22Rv1 (cell line): ENCODE measurements at regions not wholly inside any gene's neighbourhood (a gene's known extent, or its start where the extent isn't known, plus 50 kb on each side); places are given as distances from the start of the nearest gene placed in this dataset.

Experiments used
- H3K27ac ChIP-seq: fragments of 450-650 bp; 2 replicates; pipeline ENCODE4 v1.5.1; 2017
- ZFX ChIP-seq: fragments of 450-650 bp; IDR thresholded peaks from 2 replicates; pipeline ENCODE4 v1.6.1; 2017; ENCODE audit warnings: antibody characterized with exemption, borderline replicate concordance
- TF ChIP-seq, protein P1 (sequence below): fragments of 450-650 bp; IDR thresholded peaks from 2 replicates; pipeline ENCODE4 v1.5.1; 2017; ENCODE audit warnings: mild to moderate bottlenecking

DNA sequence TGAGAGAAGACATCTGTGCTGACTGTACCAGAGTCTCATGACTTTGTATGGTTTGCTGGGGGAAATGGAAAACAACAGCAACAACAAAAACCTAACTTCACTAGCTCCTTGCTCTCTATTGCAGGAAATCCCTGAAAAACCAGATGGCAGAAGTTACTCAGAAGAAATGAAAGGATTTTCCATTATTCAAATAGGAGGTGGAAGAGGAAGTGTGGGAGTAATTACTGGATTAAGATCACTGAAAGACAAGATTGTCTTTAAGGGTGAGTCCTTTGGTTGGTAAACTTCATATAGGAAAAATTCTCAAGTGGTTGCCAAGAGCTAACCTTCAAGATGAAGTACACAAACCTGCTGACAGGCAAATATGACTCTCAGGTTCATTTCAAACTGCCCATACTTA is 391.9 kb upstream of the ATP2B1 start:
- H3K27ac ChIP-seq, result no peak overlapping the region

DNA sequence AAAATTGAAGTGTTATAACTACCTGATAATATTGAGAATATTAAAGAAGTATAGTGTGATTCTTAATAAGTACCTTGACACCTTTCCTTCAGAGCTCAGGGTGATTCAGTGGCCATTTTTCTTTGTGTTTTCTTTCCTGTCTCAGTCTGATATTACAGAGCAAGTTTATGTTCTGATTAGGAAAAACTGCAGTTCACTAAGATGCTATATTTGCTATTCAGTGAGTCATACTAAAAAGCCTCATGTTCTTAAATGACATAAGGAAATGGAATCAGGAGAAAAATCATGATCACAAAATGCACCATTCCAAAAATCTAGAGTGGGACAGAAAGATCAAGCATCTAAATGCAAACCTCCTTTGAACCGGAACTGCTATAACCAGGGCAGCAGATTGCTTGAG is 390.6 kb upstream of the ATP2B1 start:
- TF ChIP-seq ZFX, result no peak
- TF ChIP-seq, protein P1, sequence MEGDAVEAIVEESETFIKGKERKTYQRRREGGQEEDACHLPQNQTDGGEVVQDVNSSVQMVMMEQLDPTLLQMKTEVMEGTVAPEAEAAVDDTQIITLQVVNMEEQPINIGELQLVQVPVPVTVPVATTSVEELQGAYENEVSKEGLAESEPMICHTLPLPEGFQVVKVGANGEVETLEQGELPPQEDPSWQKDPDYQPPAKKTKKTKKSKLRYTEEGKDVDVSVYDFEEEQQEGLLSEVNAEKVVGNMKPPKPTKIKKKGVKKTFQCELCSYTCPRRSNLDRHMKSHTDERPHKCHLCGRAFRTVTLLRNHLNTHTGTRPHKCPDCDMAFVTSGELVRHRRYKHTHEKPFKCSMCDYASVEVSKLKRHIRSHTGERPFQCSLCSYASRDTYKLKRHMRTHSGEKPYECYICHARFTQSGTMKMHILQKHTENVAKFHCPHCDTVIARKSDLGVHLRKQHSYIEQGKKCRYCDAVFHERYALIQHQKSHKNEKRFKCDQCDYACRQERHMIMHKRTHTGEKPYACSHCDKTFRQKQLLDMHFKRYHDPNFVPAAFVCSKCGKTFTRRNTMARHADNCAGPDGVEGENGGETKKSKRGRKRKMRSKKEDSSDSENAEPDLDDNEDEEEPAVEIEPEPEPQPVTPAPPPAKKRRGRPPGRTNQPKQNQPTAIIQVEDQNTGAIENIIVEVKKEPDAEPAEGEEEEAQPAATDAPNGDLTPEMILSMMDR, result no peak
- H3K27ac ChIP-seq, result no peak overlapping the region

More for the DNA sequence above, 391.9 kb upstream of the ATP2B1 start:
- TF ChIP-seq, protein P1, result no peak
- TF ChIP-seq ZFX, result no peak

DNA sequence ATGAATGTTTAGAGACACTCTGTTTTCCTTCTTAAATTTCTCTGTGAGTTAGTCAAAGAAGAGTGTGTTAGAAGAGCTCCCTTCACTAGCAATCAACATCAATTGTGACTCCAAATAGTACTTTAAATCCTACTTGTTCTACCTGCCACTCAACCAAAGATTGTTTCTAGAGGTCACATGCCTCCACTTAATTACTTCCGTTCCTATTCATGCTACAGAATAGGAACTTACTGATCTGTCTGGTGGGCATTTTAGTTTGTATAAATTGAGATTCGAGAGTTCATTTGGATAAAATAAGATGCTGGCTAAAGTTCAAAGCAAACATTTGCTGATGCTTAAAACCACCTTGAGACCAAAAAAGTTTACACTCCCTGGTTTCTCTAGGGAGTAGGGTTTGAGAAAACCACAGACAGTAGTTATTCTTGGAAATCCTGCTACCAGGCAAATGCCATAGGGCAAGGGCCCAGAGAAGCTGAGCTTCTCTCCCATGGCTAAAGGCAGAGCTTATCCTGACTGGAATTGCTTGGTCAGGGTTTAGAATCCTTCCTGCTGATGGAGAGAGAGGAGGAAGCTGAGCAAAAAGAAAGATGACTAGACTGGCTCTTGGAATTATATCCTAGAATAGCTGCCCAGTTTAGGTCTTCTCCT is 389.6 kb upstream of the ATP2B1 start:
- TF ChIP-seq, protein P1, result no peak
- no peak for TF ChIP-seq ZFX
- H3K27ac ChIP-seq, result no peak overlapping the region

DNA sequence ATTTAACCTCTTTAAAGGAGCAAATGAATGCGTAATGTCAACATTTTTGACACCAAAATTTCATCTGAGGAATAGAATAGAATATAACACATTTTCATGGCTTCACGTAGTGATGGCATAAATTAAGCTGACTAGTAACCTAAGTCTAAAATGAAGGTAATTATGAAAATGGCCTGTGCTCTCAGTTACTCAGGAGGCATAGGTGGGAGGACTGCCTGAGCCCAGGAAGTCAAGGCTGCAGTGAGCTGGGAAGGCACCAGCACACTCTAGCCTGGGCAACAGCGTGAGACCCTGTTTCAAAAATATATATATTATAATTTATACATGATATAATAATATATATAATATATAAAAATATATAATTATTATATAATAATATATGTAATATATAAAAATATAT is 383.2 kb upstream of the ATP2B1 start:
- H3K27ac ChIP-seq, result peak overlapping the region; percentile 24; the same call in 1 of the 2 replicates
- no peak for TF ChIP-seq ZFX
- TF ChIP-seq, protein P1, result no peak

DNA sequence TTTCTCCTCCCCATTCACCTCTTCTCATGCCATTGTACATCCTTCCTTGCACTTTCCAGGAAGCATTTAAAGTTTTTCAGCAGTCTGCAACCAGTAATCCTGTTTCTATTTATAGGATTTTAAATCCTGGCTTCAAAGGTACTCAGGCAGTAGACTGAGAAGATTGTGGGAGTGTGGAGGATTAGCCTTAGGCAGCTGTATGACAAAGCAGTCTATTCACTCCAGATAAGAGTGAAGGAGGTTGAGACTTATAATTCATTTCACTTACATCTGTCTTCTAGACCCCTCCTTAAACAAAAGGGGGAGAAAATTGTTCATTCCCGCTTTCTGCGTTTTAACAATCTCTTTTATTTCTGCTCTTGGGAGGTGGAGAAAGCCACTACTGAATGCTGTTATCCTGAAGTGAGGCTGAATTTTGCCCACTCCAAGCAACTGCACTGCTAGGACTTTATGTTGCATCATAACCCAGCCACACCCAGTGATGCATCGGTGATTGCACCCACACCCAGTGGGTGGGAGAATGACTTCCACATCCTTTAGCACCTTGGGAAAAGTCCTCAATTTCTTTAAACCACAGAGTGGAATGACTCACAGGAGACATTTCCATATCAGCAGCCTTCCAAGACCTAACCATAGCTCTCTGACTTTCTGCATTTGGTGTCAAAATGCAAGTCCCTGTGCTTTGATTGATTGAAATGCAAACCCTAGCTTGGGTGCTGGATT is 382.5 kb upstream of the ATP2B1 start:
- H3K27ac ChIP-seq, result peak overlapping the region; percentile 24; the same call in 1 of the 2 replicates
- no peak for TF ChIP-seq ZFX
- TF ChIP-seq, protein P1, result no peak

DNA sequence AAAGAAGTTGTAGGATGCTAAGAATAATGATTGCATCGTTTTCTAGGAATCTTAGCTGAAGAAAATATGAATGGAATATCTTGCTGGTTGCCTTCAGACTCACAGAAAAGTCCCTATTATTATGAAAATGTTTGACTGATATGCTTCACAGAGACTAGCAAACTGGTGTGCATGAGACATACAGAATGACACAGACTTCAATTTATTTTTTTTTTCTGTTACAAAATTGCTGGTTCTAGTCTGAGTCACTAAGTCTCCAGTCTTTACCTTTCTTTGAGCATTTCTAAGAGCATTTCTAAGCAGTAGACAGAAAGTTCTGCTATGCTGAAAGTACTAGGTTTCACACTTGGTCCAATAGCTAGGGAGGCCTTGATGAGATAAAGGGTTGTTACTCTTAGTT is 377.6 kb upstream of the ATP2B1 start:
- TF ChIP-seq, protein P1, result no peak
- no peak for TF ChIP-seq ZFX
- no peak overlapping the region for H3K27ac ChIP-seq

DNA sequence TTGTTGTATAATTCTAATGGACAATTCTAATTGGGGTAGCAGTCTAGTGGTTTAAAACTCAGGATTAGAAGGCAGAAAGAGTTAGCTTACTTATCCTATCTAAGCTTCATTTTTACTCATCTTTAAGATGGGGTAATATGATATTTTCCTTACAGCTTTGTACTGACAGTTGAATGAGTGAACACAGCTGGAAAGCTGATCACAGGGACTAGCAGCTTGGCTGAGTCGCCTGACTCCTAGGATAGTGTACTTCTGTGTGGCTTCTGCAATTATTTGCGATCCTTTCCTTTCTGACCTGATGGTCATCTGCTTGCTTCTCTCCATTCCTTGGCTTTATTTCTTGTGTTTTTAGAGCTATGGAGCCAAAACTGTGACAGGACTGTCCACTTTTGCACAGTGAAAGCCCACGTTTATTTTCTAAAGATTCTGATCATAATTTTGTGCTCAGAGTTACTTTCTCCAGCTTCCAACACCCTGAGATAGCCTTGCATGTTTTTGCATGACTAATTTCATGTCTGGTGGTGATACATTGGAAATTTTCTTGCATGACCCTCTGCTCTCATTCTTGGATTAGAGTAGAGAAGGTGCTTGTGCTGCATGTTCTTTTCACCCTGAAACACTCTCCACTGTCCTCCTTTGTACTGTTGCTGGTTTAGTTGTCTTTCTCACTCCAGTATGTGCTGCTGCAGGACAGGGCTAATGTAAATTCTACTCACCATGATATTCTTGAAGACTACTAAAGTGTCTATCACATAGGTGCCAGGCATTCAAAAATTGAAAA is 377.0 kb upstream of the ATP2B1 start:
- TF ChIP-seq, protein P1, result no peak
- no peak for TF ChIP-seq ZFX
- H3K27ac ChIP-seq, result no peak overlapping the region
